GM19452 (cell line): ENCODE measurements at regions not wholly inside any gene's neighbourhood (a gene's known extent, or its start where the extent isn't known, plus 50 kb on each side); places are given as distances from the start of the nearest gene placed in this dataset.
"Not testable (repeated sequence)": the region's sequence is repeated elsewhere in the genome, so short reads cannot be mapped to it uniquely, and the experiment has no call there.

ENCODE experiments used
- ATAC-seq: cut with Tn5 transposase; IDR thresholded peaks from one replicate; pipeline ENCODE4 v1.9.1; 2021; ENCODE audit not compliant: unreplicated experiment

- no peak for ATAC-seq
These were observed 185.2 kb downstream of the SHOX2 start for GRCh38 chr3:157920822-157921700.

DNA sequence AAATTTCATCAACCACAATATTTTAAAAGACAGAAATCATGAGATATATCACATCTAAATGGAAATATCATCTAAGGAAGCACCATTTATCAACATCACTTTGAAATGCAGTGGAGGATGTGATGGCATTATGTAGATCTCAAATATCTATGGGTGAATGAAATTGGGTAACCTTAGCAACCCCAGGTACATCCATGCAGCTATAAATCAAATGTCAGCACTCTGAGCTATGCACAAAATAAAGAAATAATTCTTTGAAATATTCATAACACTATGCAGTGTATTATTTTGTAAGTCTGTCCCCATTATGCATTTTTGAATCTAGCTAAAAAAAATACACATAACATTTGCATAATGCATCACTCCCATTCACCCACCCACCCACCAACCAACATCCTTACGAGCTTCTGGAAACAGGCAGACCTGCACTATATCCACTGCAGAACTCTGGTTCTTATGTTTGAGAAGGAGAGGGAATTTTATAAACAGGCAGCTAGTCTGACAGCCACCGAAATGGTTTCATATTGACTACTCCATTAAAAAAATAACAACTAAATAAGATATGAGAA lies 186.8 kb downstream of the SHOX2 start:
- ATAC-seq, result no peak

DNA sequence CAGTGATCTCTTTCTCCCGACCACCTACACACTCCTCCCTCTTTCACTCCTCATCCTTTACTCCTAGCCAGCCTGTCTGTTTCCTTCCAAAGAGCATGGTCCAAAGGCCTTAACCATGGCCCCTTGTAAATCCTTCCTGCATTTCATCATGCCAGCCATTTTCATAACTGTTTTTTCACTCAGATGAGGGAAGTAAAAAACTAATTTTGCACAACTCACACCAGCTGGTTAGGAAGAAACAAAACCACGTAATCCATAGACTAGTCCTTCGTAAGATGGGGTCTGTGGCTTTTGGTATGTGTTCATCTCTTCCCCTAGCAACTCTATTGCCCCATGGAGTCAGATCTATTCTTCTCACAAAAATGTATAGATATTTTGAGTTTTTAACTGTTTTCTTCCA lies 187.8 kb downstream of the SHOX2 start:
- no peak for ATAC-seq

DNA sequence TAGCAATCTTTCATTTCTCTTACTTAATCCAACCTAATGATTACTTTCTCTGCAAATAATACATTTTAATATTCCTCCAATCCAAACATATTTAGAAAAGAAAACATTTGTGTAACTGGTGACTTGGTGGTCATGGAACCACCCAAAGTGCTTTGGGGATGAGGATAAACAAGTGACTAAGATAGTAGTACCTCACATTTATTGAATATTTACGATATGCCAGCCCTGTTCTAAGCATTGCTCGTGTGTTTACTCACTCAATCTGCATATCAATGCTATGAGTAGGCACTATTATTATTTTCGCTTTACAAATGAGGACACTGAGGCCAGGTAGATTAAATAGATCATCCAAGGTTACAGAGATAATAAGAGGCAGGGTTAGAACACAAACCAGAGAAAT lies 189.5 kb downstream of the SHOX2 start:
- ATAC-seq, result no peak

- no peak for ATAC-seq
These were observed 191.3 kb downstream of the SHOX2 start for GRCh38 chr3:157914882-157915281.

DNA sequence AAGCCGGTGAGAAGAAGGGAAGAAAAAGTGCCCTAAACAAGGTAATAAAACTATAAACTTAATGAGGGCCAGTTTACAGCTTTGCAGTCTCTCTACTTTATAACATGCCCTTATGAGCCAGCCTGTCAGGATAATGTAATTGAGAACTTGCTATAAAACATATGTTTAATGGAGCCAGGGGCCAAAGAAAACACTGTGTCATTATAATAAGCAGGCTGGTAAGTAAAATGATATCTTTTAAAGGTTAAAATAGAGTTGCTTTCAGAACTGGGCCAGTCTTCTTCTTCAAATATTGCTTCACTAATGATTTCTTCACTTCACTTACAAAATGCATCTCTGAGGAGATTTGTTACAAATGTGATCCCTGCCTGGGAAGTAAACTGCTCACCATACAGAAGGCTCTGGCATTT lies 192.5 kb downstream of the SHOX2 start:
- ATAC-seq, result no peak

DNA sequence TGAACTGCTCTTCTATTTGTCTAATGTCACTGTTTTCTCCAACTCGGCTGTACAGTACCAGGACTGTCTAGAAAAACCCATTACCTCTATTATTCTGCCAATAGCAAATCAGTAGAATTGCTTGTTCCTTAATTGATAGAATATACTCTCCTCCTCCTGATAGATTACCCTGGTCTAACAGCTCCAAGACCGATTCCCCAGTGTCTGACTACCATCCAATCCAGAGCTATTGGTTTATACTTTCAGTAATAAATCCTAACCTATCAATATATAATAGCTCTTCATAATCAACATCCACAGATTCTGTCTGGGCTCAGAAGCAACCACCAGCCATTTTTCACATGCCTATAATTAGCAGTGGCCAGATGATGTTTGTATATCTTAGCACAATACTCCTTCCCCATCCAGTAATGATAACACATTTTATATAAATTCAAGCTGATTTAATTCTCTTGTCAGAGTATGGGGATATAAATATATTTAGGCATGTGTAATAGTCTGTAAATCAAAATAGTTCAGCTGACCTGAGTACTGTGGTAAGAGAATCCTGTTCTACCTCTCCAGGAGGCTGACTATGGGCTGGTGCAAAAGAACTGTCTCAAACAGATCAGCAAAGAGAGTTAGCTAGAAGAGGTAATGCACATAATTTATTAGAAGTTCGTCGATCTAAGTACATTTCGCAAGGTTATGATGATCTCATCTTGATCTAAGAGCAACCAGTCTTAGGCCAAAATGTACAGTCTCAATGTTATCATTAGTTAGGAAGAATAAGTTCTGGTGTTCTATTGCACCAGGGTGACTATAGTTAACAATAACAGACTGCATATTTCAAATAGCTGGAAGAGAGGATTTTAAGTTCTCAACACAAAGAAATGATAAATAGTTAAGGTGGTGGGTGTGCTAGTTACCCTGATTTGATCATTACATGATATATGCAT lies 193.4 kb downstream of the SHOX2 start:
- no peak for ATAC-seq

DNA sequence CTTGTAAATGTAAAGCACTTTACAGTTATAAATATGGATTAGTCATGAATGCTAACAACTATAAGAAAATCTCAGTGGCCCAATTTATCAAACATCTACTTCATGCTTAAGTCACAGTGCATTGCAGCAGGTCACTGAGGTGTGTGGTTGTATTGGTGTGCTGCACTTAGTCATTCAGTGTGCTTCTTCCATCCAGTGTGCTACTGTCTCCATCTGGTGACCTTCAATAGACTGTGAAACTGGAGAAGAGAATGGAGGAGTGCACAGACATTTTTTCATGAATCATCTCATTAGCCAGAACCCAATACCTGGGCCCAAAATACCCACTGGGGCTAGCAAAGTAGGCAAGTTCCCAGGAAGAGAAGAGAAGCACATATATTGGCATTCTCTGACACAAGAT lies 199.6 kb downstream of the SHOX2 start:
- no peak for ATAC-seq

DNA sequence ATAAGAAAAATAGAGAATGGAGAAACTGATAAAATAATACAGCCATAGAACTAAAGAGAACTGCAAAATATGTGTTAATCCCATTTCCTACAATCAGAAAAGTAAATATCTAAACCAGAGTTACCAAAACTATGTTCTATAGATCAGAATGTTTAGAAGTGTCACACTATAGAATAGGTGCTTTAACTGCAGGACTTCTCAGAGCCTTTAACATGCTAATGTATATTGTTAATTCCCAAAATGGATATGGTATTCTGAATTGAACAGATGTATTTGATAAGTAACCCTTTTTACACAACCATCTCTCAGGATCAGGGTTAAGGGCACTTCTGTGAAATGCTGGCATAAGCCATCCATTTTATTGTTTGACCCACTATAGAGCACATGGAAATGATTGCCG lies 200.3 kb downstream of the SHOX2 start:
- ATAC-seq, result no peak

DNA sequence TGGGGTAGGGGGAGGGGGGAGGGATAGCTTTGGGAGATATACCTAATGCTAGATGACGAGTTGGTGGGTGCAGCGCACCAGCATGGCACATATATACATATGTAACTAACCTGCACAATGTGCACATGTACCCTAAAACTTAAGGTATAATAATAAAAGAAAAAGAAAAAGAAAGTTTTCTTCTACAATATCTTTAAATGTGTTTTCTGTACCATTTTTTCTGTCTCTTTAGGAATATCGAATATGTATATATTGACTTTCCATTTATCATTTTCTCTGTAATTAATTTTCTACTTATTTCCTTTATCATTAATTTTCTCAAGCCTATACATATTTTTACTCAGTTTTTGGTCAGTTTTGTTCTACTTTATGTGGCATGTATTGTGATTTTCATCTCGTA lies 203.5 kb downstream of the SHOX2 start:
- not testable (repeated sequence) for ATAC-seq

DNA sequence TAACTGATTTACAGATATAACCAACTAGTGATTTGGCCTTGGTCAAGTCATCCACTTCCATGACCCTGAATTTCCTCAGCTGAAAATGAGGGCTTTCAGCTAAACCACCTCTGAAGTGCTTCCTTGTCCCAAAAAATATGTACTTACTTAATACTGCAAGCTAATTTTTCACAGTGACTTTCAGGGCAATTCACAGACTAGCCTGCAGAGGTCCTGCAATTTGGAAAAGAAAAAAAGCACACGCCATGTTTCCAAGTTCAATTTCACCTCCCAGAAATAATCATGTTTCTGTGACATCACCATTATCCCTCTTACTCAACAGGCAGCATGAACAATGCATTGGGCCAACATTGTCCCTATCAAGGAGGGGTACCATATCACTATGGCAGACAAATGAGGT lies 218.2 kb downstream of the SHOX2 start:
- ATAC-seq, result no peak

- ATAC-seq, result no peak
These were observed 229.7 kb downstream of the SHOX2 start for GRCh38 chr3:157876556-157876955.

GRCh38 chr3:157872902-157873301 lies 233.3 kb downstream of the SHOX2 start:
- no peak for ATAC-seq

DNA sequence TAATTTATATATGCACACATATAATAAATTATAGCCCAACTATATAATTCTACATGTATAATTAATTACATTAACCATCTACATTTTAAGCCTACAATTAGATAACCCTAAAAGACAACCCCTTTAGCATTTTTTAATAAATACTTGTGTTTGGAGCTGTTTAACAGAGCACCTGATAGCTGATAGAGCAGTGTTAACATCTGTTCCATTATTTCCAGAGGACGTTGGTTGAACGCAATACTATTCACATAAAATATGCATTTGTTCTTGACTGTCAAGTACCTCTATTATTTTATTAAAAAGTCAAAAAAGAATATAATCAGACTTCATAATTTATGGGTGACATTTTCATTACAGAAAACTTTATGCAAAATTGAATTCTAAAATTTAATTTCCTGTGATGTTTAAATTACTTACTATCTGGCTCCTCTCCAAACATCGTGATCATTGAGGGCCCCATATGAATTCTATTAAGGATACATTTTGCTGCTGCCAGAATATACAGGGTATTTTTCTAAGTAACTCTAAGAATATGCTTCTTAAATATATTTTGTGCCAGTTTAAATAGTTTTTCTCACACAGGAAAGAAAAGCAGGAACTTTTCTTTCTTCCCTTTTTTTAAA lies 234.3 kb downstream of the SHOX2 start:
- no peak for ATAC-seq

DNA sequence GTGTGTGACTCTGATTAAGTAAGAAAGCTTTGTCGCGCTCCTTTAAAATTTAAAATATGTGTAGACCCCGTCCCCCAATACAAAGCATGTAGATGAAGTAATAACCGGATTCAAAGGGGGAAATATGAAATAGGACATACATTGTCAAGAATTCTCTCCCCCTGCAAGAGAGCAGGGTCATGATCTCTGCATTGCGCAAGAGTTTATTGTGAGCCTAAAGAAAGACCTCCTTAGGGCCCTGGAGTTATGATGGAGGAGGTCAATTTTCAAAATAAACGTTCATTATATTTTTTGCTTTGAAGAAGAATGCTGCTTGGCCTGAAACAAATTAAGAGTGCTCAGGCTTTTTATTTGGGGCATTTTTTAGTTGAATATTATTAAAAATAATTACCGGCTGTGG lies 235.0 kb downstream of the SHOX2 start:
- ATAC-seq, result no peak

GRCh38 chr3:157868946-157869345 lies 237.3 kb downstream of the SHOX2 start:
- no peak for ATAC-seq

DNA sequence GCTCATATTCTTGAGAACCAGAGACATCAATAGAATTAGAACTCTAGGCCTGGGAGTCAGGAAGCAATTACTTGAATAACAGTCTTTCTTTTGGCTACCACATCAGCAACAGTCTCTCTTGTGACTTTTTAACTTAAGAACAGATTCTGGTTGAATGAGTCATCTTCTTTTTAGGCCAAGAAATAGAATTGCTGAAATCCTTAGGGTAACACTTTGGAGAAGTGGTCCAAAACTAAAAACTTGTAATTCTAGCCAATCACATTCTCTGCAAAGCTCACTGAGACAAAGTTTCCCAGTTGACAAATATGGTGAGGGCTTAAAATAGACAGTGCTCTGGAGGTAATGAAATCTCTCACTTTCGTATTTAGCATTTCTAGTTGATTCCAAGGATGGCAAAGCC lies 238.0 kb downstream of the SHOX2 start:
- ATAC-seq, result no peak

- ATAC-seq, result peak; percentile 89
These were observed 240.7 kb downstream of the SHOX2 start for GRCh38 chr3:157865352-157866000.

GRCh38 chr3:157861076-157861765 lies 245.0 kb downstream of the SHOX2 start:
- no peak for ATAC-seq

DNA sequence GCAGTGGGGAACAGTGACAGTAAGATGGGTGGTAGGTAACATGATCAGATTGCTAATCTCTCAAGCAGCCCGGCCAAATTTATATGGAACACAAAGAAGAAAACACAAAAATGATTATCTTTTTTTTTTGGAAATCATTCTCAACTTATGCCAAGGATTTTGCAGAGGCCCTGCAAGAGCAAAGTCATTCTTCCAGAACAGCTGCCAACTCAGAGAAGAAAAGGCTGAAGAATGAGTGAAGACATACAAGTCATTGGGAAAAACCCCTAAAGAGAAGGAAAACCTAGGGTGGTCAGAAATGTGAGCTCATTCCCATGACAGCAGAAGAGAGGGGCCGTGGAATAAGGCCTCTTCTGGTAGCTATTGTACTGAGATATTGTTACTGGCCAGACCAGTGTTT lies 246.7 kb downstream of the SHOX2 start:
- ATAC-seq, result no peak
